DND-41 (cell line): ENCODE measurements at regions not wholly inside any gene's neighbourhood (a gene's known extent, or its start where the extent isn't known, plus 50 kb on each side); places are given as distances from the start of the nearest gene placed in this dataset.

Source experiments
- ATAC-seq: fragments of 200-7000 bp; cut with Tn5 transposase; 3 replicates; pipeline ENCODE4 v1.9.1; 2021; ENCODE audit warnings: low read depth; ENCODE audit not compliant: insufficient read depth
- DNase-seq: peaks from one replicate; pipeline ENCODE4 v3.0.0-alpha.2; 2020
- H2AFZ ChIP-seq: 2 replicates; pipeline ENCODE4 v1.6.0; 2012; ENCODE audit warnings: low read depth, low read length
- H3K27ac ChIP-seq: 2 replicates; pipeline ENCODE4 v1.5.1; 2012; ENCODE audit warnings: low read length, inconsistent platforms
- H3K27me3 ChIP-seq: fragments of 200-600 bp; sonication (generic); 2 replicates; pipeline ENCODE4 v1.6.0; 2012; ENCODE audit warnings: low read length, mild to moderate bottlenecking, inconsistent platforms; ENCODE audit not compliant: insufficient read depth, poor library complexity
- H3K36me3 ChIP-seq: 2 replicates; pipeline ENCODE4 v1.5.1; 2012; ENCODE audit warnings: low read length, inconsistent platforms; ENCODE audit not compliant: insufficient read depth
- H3K4me1 ChIP-seq: 2 replicates; pipeline ENCODE4 v1.5.1; 2012; ENCODE audit warnings: mild to moderate bottlenecking, low read length; ENCODE audit not compliant: insufficient read depth
- H3K4me2 ChIP-seq: 2 replicates; pipeline ENCODE4 v1.6.0; 2012; ENCODE audit warnings: mild to moderate bottlenecking, moderate library complexity, low read length, inconsistent platforms; ENCODE audit not compliant: insufficient read depth
- H3K4me3 ChIP-seq, 2 experiments: fragments of 200-600 bp in 1 of 2; shearing (Covaris generic) in 1 of 2; 2 replicates each; pipeline ENCODE4 v1.5.1; 2012 to 2016; ENCODE audit warnings: inconsistent platforms in 2 of 2, low read length in 2 of 2, mild to moderate bottlenecking in 2 of 2, low read depth in 1 of 2, moderate library complexity in 1 of 2
- H3K79me2 ChIP-seq: 2 replicates; pipeline ENCODE4 v1.6.0; 2012; ENCODE audit warnings: low read length, inconsistent platforms; ENCODE audit not compliant: insufficient read depth
- H3K9ac ChIP-seq: 2 replicates; pipeline ENCODE4 v1.6.0; 2012; ENCODE audit warnings: low read depth, mild to moderate bottlenecking, inconsistent platforms, low read length, moderate library complexity
- H3K9me3 ChIP-seq: 2 replicates; pipeline ENCODE4 v1.5.1; 2012; ENCODE audit warnings: low read length, moderate library complexity, mild to moderate bottlenecking, inconsistent platforms; ENCODE audit not compliant: insufficient read depth, severe bottlenecking
- H4K20me1 ChIP-seq: 2 replicates; pipeline ENCODE4 v1.6.0; 2012; ENCODE audit warnings: low read length; ENCODE audit not compliant: insufficient read depth
- CTCF ChIP-seq: IDR thresholded peaks from 2 replicates; pipeline ENCODE4 v1.5.1; 2012; ENCODE audit warnings: borderline replicate concordance, low read length, moderate library complexity, mild to moderate bottlenecking; ENCODE audit not compliant: poor library complexity, severe bottlenecking; ENCODE audit errors: extremely low read depth
- EZH2 ChIP-seq: IDR thresholded peaks from 3 replicates; pipeline ENCODE4 v1.6.1; 2012; ENCODE audit warnings: borderline replicate concordance, low read depth, mild to moderate bottlenecking, moderate library complexity, low read length, inconsistent platforms; ENCODE audit not compliant: severe bottlenecking

GRCh38 chr21:31479222-31479621, 135.2 kb upstream of the TIAM1 start:
- Histone ChIP-seq H3K4me1 (no peaks in the 10 kb centered on the region), H3K4me3 (no peak overlapping the region), H3K79me2 (no peaks in the 10 kb centered on the region)

GRCh38 chr21:31476263-31477022, 132.4 kb upstream of the TIAM1 start:
- no peaks in the 10 kb centered on the region for H3K4me1 ChIP-seq
- no peaks in the 10 kb centered on the region for H3K79me2 ChIP-seq
- H3K27me3 ChIP-seq: no peaks in the 10 kb centered on the region
- H3K27ac ChIP-seq: no peak overlapping the region
- H3K9me3 ChIP-seq: peaks cover 6% of the 10 kb centered on the region
- H3K9ac ChIP-seq: no peak overlapping the region
- no peaks in the 10 kb centered on the region for H3K36me3 ChIP-seq
- no peak for TF ChIP-seq CTCF
- no peak for TF ChIP-seq EZH2
- DNase-seq (no peak), ATAC-seq (no peak)
- peaks cover 7% of the 10 kb centered on the region; the same call in 1 of the 2 replicates for H4K20me1 ChIP-seq
- no peak overlapping the region for H3K4me3 ChIP-seq
- H3K4me2 ChIP-seq: no peak overlapping the region
- no peak overlapping the region for H2AFZ ChIP-seq

More at GRCh38 chr21:31479222-31479621, 135.2 kb upstream of the TIAM1 start:
- no peak overlapping the region for H2AFZ ChIP-seq
- ATAC-seq (no peak), DNase-seq (no peak)
- no peak overlapping the region for H3K27ac ChIP-seq
- H3K9me3 ChIP-seq: peaks cover 16% of the 10 kb centered on the region
- H3K36me3 ChIP-seq: no peaks in the 10 kb centered on the region
- H3K9ac ChIP-seq: no peak overlapping the region
- peaks cover 7% of the 10 kb centered on the region; the same call in 1 of the 2 replicates for H4K20me1 ChIP-seq
- no peak for TF ChIP-seq CTCF
- no peak for TF ChIP-seq EZH2
- no peaks in the 10 kb centered on the region for H3K27me3 ChIP-seq
- no peak overlapping the region for H3K4me2 ChIP-seq

GRCh38 chr21:31475223-31475622, 131.2 kb upstream of the TIAM1 start:
- Histone ChIP-seq H3K4me3 (no peak overlapping the region), H3K27ac (no peak overlapping the region), H3K9me3 (no peaks in the 10 kb centered on the region), H4K20me1 (peaks cover 7% of the 10 kb centered on the region; the same call in 1 of the 2 replicates), H3K36me3 (no peaks in the 10 kb centered on the region; the same call in 1 of the 2 replicates), H2AFZ (no peak overlapping the region), H3K9ac (no peak overlapping the region), H3K4me1 (no peaks in the 10 kb centered on the region), H3K27me3 (no peaks in the 10 kb centered on the region), H3K4me2 (no peak overlapping the region), H3K79me2 (no peaks in the 10 kb centered on the region)
- DNase-seq: no peak
- TF ChIP-seq EZH2 (no peak), CTCF (no peak)
- ATAC-seq: no peak
